WERI-Rb-1 (cell line): ENCODE measurements at regions not wholly inside any gene's neighbourhood (a gene's known extent, or its start where the extent isn't known, plus 50 kb on each side); places are given as distances from the start of the nearest gene placed in this dataset.

Experiments
- DNase-seq: peaks from one replicate; pipeline ENCODE4 v3.0.0-alpha.2; 2020
- H3K27ac ChIP-seq: fragments of 250-450 bp; sonication (Bioruptor Pico); 2 replicates; pipeline ENCODE4 v1.5.1; 2020; ENCODE audit warnings: mild to moderate bottlenecking, moderate library complexity
- H3K27me3 ChIP-seq: fragments of 250-450 bp; sonication (Bioruptor Pico); 2 replicates; pipeline ENCODE4 v1.5.1; 2021; ENCODE audit warnings: mild to moderate bottlenecking, low read depth, moderate library complexity; ENCODE audit not compliant: insufficient read depth, severe bottlenecking
- H3K36me3 ChIP-seq: fragments of 250-450 bp; sonication (Bioruptor Pico); 2 replicates; pipeline ENCODE4 v1.5.1; 2020; ENCODE audit warnings: mild to moderate bottlenecking, moderate library complexity
- H3K4me3 ChIP-seq: 2 replicates; pipeline ENCODE4 v1.5.1; 2011; ENCODE audit warnings: low read depth, mild to moderate bottlenecking, control low read depth, low read length
- H3K9me3 ChIP-seq: fragments of 250-450 bp; sonication (Bioruptor Pico); 2 replicates; pipeline ENCODE4 v1.5.1; 2021; ENCODE audit warnings: mild to moderate bottlenecking, moderate library complexity; ENCODE audit not compliant: severe bottlenecking
- CTCF ChIP-seq: IDR thresholded peaks from 2 replicates; pipeline ENCODE4 v1.5.1; 2011; ENCODE audit warnings: low read depth, mild to moderate bottlenecking, control low read depth, inconsistent platforms, low read length

- H3K4me3 ChIP-seq, result no peak overlapping the region
- DNase-seq, result no peak
- no peaks in the 10 kb centered on the region for H3K27me3 ChIP-seq
- no peaks in the 10 kb centered on the region for H3K36me3 ChIP-seq
- TF ChIP-seq CTCF, result no peak
- H3K27ac ChIP-seq, result no peak overlapping the region
- H3K9me3 ChIP-seq, result no peaks in the 10 kb centered on the region
Measured at GRCh38 chr12:42741771-42742510, 152.4 kb upstream of the PRICKLE1 start.

- H3K4me3 ChIP-seq, result no peak overlapping the region
- no peaks in the 10 kb centered on the region for H3K27me3 ChIP-seq
- no peaks in the 10 kb centered on the region for H3K36me3 ChIP-seq
- DNase-seq, result no peak
- no peaks in the 10 kb centered on the region for H3K9me3 ChIP-seq
- TF ChIP-seq CTCF, result no peak
- no peak overlapping the region for H3K27ac ChIP-seq
Measured at GRCh38 chr12:42741091-42741490, 151.5 kb upstream of the PRICKLE1 start.

- no peak overlapping the region for H3K27ac ChIP-seq
- no peak overlapping the region for H3K4me3 ChIP-seq
- no peaks in the 10 kb centered on the region for H3K9me3 ChIP-seq
- no peak for TF ChIP-seq CTCF
- DNase-seq, result no peak
- H3K36me3 ChIP-seq, result no peaks in the 10 kb centered on the region
- no peaks in the 10 kb centered on the region for H3K27me3 ChIP-seq
Measured at GRCh38 chr12:42737398-42737797, 147.9 kb upstream of the PRICKLE1 start.

GRCh38 chr12:42735861-42736361, 146.4 kb upstream of the PRICKLE1 start:
- no peak for TF ChIP-seq CTCF
- no peaks in the 10 kb centered on the region for H3K36me3 ChIP-seq
- DNase-seq, result peak; percentile 32
- no peaks in the 10 kb centered on the region for H3K27me3 ChIP-seq
- no peak overlapping the region for H3K27ac ChIP-seq
- H3K4me3 ChIP-seq, result peak overlapping the region; percentile 2
- no peaks in the 10 kb centered on the region for H3K9me3 ChIP-seq

- H3K36me3 ChIP-seq, result no peaks in the 10 kb centered on the region
- TF ChIP-seq CTCF, result no peak
- DNase-seq, result no peak
- H3K4me3 ChIP-seq, result no peak overlapping the region
- no peaks in the 10 kb centered on the region for H3K27me3 ChIP-seq
- no peaks in the 10 kb centered on the region for H3K9me3 ChIP-seq
- no peak overlapping the region for H3K27ac ChIP-seq
Measured at GRCh38 chr12:42733911-42734310, 144.4 kb upstream of the PRICKLE1 start.

GRCh38 chr12:42732908-42733411, 143.4 kb upstream of the PRICKLE1 start:
- H3K9me3 ChIP-seq, result no peaks in the 10 kb centered on the region
- no peak overlapping the region for H3K4me3 ChIP-seq
- no peak overlapping the region for H3K27ac ChIP-seq
- H3K36me3 ChIP-seq, result no peaks in the 10 kb centered on the region
- no peaks in the 10 kb centered on the region for H3K27me3 ChIP-seq
- DNase-seq, result no peak
- TF ChIP-seq CTCF, result no peak
